Stimulated activated CD4-positive, alpha-beta T cell treated with anti-CD3 and anti-CD28 coated beads, Interleukin-4, amount 100 ng/mL, for 24 hours (primary cell): ENCODE measurements at regions not wholly inside any gene's neighbourhood (a gene's known extent, or its start where the extent isn't known, plus 50 kb on each side); places are given as distances from the start of the nearest gene placed in this dataset.
"Not testable (repeated sequence)": the region's sequence is repeated elsewhere in the genome, so short reads cannot be mapped to it uniquely, and the experiment has no call there.

Experiments used
- DNase-seq: peaks from one replicate; pipeline ENCODE4 v3.0.0-alpha.2; 2020

DNA sequence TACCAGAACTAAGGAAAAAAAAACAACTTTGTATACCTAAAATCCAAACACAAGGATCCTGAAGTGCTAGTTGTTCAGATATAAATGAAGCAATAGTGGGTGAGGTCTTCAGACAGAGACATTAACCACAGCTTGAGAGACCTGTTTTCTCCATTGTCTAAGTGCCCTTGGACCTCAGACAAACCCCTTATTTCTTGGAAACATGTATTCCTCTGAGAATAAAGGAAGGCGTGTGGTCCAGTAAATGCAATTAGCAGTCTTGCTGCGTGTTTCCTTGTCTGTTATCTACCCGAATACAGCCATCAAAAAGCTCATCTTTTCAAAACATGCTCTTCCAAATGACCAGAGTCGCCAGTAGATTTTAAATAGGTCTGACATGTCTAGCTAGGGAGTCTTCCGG lies 291.1 kb upstream of the NFIA start:
- DNase-seq, result no peak

DNA sequence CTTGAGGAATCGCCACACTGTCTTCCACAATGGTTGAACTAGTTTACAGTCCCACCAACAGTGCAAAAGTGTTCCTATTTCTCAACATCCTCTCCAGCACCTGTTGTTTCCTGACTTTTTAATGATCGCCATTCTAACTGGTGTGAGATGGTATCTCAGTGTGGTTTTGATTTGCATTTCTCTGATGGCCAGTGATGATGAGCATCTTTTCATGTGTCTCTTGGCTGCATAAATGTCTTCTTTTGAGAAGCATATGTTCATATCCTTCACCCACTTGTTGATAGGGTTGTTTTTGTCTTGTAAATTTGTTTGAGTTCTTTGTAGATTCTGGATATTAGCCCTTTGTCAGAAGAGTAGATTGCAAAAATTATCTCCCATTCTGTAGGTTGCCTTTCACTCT lies 309.3 kb upstream of the NFIA start:
- DNase-seq, result not testable (repeated sequence)

DNA sequence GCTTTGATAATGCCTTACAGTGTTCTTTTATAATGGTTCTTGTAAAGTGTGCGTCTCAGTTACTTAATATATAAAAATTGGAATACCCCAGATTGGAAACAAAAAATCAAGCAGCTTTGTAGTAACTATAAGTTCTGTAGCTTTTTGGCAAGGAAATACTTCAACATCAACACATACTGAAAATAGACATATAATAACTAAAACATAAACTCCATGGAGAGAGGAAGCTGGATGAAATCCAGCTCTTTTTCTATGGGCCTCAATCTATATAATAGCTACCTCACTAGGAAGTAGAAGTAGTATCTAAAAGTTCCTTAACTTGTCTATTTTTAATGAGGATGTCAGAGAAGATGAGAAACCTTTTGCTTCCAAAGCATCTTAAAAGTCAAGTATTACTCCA lies 313.3 kb upstream of the NFIA start:
- no peak for DNase-seq

DNA sequence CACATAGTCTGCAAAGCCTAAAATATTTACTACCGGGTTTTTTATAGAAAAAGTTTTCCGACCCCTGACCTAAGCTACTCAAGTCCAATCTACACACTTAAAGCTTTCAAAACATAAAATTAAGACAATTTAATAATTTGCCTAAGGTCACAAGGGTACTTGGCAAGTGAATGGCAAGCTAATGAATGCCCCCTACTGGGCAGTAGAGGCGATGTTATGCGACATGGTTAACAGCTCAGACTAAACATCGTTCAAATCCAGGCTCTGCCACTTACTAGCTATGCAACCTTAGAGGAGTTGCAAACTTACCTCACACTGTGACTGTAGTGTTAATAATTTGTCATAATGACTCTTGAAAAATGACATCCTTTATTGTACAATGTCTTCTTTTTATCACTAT lies 317.2 kb upstream of the NFIA start:
- DNase-seq, result no peak

DNA sequence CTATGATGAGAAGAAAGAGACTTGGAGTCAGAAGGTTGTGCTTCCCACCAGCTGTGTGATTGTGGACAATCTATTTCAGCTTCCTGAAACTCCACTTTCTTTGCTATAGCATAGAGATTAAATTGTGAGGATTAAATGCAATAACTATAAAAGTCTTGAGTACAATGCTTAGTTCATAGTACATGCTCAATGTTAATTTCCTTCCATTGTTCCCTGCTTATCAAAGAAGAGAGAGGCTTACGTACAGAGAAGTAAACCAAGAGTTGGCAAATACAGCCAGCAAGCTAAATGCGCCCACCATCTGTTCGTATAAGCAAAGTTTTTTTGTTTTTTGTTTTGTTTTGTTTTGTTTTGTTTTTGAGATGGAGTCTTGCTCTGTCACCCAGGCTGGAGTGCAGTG lies 317.9 kb upstream of the NFIA start:
- no peak for DNase-seq

DNA sequence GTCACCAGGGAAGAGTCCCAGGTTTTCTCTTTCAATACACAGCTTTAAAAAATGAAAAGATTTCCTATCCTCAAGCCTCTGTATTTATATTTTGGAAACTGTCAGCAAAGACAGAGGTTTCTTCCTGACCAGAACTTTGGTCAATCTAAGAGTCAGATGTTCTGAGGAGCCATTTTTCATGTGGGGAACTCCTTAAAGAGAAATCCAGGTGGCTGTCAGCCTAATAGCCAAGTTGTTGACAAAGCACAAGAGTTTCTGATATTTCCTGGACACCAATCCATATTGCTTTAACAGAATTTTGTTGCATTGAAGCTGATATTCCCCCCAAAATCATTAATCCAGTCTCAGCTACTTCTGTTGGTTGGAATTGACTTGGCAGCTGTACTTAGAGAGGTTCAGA lies 318.6 kb upstream of the NFIA start:
- no peak for DNase-seq

DNA sequence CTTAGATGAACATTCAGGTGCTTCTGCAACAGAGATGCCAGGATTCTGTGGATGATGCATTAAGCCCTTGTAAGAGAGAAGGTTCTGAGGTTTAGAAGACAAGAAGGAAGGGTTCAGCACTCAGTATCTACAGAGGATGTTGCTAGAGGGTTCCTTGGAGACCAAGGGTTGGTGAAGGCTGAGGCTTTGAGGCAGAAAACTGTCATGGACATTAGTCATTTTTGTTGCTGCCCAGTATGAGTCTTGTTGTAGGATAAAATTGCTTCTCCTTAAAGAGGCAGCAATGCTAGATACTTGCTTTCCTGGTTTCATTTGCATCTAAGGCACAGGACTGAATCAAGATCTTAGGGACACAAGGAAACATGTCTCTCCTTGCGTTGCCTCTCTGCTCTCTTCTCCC lies 319.4 kb upstream of the NFIA start:
- no peak for DNase-seq

DNA sequence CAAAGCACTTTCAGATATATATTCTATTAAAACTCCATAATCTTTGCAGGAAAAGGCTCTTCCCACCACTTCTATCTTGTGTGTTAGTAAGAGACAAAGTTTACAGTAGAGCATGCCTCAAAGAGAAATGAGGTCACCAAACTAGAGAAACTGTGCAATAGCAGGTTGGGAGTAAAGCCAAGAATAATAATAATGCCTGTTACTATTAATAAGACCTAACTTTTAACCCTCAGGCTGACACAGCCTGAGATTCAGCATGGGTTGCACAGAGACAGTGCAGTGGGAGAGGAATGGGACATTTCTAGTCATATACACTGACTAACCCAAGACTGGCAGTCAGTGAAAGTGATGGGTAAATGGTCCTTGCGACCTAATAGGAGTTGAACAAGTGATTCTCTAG lies 320.2 kb upstream of the NFIA start:
- DNase-seq, result no peak

DNA sequence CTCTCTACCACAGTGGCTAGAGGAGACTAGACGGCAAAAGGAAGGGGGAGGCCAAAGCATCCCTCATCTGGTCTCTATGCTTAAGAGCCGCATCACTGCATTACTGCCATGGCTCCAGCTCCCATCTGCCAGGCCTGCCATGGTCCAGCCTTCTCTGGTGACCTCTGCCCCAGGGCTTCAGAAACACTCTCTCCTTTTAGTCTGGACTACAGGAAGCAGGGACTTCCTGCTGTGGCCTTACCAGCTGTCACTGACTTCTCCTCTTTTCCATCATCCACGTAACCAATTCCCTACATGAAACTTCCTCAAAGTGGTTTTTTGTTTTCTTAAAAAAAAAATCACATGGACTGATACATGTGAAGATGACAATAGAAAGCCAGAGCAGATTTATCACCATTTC lies 323.1 kb upstream of the NFIA start:
- DNase-seq, result no peak

DNA sequence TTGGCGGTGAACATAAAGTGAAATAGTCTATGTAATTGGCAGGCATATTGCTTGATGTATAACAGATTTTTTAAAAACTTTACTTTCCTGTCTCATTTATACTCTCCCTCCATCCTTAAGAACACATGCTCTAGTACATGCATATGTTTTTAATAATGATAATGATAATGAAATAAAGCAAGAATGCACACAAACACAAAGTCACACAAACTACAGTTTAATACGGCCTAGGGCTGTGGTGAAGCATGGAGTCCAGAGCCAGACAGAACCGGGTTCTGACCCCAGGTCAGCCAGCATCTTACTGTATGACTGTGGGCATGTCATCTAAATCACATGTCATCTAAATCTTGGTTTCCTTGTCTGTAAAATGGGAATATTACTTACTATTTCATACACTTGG lies 324.9 kb upstream of the NFIA start:
- no peak for DNase-seq

DNA sequence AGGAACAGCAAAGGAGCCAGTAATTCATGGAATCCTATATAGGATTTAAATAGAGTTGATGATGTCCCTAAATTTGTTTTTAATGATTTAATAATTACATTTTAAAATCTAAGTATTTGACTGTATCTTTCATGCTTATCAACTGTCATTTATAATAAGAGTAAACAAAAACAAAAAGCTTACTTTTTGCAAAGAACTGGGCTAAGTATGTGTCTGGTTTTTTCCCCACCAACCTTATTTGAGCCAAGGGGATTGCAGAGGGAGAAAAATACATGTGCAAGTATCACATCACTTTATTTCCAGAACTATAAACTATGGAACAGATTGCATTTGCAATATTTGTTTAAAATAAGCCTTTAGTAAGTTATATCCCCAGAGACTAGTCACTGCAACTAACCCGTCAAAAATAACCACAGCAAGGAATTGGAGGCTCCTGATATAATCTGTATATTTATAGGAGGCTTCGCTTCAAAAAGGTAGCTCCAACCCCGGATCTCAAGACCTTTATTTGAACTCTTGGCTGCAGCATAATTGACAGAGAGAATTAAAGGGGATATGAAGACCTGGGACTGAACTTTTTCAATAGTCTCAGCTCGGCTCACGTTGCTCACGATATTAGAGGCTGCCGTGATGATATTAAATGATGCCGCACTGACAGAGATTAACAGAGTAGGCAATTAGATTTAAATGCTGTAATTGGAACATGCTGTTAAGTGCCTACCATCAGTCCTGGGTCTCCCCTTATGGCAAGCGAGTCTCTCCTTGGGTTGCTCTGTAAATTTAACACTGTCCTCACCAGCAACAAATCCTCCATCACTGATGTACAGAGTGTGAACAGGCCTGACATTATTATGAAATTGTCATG lies 329.1 kb upstream of the NFIA start:
- no peak for DNase-seq

DNA sequence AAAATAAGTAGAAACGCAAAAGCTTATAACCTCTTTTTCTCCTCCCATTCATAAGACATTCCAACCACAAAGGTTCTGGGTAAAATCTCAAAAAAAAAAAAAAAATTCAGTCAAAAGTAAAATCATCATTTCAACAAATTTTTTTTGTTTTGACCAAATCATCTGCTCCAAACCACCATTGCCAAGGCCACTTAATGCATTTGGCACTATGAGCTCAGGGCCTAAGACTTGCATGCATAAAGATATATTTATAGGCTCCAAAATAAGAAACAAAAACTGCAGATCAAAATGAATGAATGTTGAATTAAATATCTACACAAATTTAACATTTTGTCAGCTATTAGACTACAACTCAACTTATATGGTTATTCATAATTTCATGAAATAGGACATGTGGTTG lies 331.1 kb upstream of the NFIA start:
- DNase-seq, result no peak

DNA sequence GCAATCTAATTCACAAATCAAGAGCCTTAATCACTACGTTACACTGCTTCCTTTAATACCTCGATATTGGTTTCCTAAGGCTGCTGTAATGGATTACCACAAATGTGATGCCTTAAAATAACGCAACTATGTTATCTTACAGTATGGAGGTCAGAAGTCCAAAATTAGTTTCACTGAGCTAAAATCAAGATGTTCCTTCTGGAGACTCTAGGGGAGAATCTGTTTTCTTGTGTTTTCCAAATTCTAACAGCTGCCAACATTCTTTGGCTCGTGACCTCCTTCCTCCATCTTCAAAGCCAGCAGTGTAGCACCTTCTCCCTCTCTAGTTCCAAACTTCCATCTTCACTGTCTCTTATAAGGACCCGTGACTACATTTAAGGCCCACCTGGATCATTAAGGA lies 335.0 kb upstream of the NFIA start:
- no peak for DNase-seq

DNA sequence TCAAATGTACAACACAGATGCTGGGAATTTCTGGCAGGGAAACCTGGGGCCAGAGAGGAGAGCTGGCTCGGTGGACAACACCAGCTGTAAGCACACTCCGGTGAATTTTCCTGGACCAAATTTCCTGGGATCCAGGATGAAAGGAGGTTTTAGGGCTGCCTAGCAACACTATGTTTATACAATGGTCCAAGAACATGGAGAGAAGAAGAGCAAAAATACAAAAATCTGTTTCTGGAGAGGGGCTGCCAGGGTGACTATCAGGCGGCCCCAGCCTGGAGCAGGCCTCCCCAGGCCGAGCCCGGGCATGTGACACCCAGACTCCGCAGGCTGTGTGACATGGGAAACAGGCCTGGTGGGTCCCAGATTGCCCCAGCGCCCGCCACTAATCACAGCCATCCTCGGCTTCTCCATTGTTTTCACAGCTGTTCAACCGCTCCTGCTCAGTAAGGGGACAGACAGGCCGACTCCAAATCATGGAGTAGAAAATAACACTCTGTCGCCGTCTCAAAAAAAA lies 336.0 kb upstream of the NFIA start:
- DNase-seq, result no peak

DNA sequence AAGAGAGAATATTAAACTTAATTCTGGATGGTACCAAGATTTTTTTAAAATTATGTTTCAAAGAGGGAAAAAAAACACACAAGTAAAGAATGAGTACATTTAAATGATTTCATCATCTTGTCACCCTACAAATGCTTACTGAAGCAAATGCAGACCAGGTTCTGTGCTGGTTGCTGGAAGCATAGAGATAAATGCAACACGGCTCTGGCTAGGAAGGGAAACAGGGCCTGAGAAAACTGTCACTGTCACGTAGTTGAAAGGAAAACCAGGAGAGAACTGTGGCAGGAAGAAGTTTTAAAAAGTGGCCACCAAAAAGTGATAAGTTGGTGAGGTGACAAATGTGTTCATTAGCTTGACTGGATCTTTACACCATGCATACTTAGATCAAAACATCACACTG lies 336.9 kb upstream of the NFIA start:
- no peak for DNase-seq

DNA sequence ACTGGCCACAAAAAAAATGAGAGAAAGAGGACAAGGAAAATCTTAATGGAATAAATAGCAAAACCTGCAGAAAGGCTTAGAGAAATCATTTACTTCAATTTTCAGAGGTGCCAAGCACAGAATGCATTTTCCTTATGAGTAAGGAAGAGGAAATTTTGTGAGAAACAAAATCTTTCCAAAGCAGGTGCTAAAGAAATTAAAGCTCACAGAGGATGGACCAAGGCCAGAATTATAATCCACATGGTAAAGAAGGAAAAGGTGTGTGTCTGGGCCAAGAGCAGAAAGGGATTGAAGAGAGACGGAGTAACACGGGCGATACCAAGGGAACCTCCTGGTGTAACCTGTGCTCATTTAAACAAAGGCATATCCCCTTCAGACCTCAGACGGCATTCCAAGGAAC lies 340.0 kb upstream of the NFIA start:
- no peak for DNase-seq

DNA sequence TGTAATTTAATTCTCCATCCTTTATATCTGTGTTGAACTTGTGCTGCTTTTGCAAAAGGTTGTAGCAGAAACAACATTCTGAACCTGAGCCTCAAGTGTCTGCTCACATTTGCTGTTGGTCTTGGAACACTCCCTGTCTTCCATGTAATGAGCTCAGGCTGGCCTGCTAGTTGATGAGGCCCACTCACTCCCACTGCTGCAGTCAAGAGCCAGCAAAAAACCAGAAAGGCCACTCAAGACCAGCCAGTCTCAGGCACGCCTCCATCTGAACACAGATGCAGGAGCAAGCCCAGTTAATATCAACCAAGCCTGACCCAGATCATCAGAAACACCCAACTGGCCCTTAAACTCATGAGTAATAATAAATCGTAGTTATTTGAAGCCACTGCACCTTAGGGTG lies 342.2 kb upstream of the NFIA start:
- no peak for DNase-seq

DNA sequence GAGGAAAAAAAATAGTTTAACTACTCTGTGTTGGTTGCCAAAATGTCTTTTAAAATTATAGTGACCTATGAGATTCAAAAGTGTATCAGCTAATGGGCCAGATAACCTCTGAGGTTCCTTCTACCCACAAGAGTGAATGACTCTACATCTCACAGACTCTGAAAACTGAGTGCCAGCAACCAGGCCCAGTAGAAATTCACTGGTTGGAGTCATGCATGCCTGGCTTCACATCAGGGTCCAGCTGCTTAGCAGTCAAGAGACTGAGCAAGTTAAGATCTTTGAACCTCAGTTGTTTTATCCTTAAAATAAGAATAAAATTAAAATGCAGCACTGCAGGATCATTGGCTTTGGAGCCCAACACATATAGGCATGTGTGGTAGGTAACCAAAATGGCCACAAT lies 342.6 kb upstream of the NFIA start:
- no peak for DNase-seq

DNA sequence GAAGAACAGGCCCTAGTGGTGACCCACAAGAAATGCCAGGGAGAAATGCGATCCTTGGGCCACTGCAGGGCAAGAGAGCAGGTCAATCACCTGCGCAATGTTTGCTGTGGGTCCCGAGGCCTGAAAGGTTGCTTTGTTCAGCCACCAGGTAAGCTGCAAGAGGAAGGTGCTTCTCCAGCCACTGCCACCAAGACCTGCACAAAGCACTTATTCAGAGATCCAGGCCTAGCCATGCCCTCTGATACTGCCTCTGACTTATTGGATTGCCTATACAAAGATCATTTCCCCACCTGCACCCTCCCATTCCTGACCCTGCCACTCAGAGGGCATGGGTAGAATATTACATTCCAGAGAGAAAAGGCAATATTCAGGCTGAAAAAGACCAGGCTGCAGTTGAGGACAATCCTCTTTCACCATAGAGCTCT lies 349.4 kb upstream of the NFIA start:
- no peak for DNase-seq

DNA sequence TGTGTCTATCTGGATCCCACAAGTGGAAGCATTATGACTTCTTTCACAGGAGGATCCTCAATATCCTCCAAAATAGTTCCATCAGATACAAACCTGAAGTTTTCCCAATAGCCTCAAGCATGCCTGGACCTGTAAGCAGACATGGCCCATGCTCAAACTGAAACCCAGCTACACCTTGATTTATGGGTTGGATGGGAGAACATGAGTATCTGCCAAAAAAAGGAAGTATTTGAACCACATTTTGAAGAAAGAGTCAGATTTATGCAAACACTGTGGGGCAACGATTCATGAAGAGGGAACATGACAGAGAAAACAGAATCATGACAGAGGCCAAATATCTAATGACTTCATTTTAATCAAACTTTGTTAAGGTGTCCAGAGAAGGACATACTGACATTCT lies 351.0 kb upstream of the NFIA start:
- DNase-seq, result no peak

DNA sequence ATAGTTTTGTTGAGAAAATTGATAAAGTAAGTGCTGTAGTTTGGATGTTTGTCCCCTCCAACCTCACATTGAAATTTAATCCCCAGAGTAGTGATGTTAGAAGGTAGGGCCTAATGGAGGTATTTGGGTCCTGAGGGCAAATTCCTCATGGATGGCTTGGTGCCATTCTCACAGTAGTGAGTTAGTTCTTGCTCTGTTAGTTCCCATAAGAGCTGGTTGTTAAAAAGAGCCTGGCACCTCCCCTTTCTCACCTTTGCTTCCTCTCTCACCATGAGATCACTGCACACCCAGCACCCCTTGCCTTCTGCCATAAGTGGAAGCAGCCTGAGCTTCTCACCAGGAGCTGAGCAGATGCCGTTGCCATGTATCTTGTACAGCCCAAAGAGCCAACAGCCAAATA lies 354.8 kb upstream of the NFIA start:
- no peak for DNase-seq

DNA sequence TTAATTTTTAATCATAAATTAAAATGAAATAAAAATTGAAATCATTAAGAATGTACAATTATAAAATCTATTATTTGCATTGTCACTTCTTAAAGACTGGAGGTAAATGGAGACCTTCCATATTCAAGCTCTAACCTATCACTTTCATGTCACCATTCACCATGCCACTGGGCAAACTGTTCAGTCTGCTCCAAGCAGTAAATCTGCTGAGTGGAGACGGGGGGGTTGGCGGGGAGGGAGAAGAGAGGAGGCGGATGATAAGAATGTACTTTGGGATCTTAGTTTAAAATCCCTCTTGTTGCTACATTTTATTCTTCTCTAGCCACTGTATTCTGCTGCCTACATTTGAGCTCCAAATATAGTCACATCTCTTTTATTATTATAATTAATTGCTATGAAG lies 365.9 kb upstream of the NFIA start:
- no peak for DNase-seq

DNA sequence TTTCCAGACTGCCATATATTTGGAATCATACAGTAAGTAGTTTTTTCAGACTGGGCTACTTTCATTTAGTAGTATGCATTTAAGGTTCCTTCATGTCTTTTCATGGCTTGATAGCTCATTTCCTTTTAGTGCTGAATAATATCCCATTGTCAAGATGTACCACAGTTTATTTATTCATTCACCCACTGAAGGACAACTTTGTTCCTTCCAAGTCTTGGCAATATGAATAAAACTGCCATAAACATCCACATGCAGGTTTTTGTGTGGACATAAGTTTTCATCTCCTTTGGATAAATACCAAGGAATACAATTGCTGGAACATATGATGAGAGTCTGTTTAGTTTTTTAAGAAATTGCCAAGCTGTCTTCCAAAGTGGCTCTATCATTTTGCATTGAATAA lies 366.4 kb upstream of the NFIA start:
- DNase-seq, result no peak

DNA sequence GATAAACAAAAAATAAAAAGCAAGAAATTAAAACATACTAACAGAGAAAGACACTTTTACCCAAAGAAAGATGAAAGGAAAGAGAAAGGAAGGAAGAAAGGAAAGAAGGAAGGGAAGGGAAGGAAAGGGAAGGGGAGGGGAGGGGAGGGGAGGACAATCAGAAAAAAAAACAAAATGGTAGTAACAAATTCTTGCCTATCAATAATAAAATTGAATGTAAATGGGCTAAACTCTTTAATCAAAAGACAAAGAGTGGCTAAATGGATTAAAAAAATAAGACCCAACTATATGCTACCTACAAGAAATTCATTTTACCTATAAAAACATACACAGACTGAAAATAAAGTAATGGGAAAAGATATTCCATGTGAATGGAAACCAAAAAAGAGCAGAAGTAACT lies 372.9 kb upstream of the NFIA start:
- DNase-seq, result no peak

DNA sequence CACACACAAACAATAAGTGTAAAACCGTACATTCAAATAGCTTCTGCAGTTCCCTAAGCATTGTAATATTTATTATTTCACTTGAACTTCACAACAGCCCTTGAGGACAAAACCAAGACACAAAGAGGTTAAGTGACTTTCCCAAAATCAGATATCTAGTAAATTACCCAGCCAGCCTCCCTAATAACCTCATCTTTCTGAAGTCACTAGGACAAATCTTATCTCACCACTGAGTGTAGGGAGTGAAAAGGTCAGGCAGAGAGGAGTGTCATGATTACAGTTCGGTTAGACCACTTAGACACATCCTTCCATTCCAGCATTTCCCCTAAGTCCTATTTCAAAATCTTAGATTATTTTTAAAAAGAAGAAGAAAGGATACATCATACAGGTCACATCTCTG lies 377.3 kb upstream of the NFIA start:
- no peak for DNase-seq
